ENCODE measurements at regions not wholly inside any gene's neighbourhood (a gene's known extent, or its start where the extent isn't known, plus 50 kb on each side); places are given as distances from the start of the nearest gene placed in this dataset.

DNA sequence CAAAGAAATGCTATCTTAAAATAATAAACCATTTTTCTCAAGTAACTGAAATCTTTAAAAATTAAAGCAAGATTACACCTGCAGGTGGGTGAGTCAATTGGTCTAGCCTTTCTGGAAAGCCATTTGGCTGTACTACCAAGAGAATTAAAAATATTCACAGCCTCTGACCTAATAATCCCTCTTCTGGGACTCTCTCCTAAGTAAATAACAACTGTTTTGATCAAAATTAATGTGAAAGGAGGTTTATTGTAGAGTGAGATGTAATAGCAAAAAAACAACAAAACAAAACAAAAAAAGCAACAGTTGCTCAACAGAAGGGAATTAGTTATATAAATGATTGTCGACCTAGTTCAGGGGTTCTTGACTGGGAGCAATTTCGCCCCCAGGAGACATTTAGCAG is 89.0 kb downstream of the GEMIN8 start:
- TF ChIP-seq, protein P1, sequence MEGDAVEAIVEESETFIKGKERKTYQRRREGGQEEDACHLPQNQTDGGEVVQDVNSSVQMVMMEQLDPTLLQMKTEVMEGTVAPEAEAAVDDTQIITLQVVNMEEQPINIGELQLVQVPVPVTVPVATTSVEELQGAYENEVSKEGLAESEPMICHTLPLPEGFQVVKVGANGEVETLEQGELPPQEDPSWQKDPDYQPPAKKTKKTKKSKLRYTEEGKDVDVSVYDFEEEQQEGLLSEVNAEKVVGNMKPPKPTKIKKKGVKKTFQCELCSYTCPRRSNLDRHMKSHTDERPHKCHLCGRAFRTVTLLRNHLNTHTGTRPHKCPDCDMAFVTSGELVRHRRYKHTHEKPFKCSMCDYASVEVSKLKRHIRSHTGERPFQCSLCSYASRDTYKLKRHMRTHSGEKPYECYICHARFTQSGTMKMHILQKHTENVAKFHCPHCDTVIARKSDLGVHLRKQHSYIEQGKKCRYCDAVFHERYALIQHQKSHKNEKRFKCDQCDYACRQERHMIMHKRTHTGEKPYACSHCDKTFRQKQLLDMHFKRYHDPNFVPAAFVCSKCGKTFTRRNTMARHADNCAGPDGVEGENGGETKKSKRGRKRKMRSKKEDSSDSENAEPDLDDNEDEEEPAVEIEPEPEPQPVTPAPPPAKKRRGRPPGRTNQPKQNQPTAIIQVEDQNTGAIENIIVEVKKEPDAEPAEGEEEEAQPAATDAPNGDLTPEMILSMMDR (IDR thresholded peaks at IDR 0.05; ENCODE audit: poor library complexity): no peak
- no peak for TF ChIP-seq EZH2 (IDR thresholded peaks at IDR 0.05; ENCODE audit: borderline replicate concordance)
- no peak for TF ChIP-seq EZH2phosphoT487 (IDR thresholded peaks at IDR 0.05; ENCODE audit: low read depth, severe bottlenecking, unreplicated experiment)

All from hepatocyte (in vitro differentiated cells).